Pancreas (tissue), 10 donors: ENCODE measurements at regions not wholly inside any gene's neighbourhood (a gene's known extent, or its start where the extent isn't known, plus 50 kb on each side); places are given as distances from the start of the nearest gene placed in this dataset.

Experiments
- ATAC-seq, 4 donors: fragments of 200-7000 bp; cut with Tn5 transposase; one replicate each; pipeline versions ENCODE4 v1.8.0 to v1.9.1; 2020; ENCODE audit warnings: mild to moderate bottlenecking in 4 of 4, moderate library complexity in 4 of 4
- DNase-seq, 6 donors: peaks; one replicate each; pipeline ENCODE4 v3.0.0-alpha.2; 2020
- FAIRE-seq: peaks from 2 replicates; lab custom pipeline; 2012; peaks lifted over from hg19 to GRCh38; lab: Jason Lieb, UNC
- H3K27ac ChIP-seq, 4 donors: fragments of 200-600 bp; sonication (generic); 1 replicate in 3 of 4; 2 replicates in 1 of 4; pipeline versions ENCODE4 v1.5.0 to v1.8.0; 2020
- H3K27me3 ChIP-seq, 4 donors: fragments of 200-600 bp; one replicate each; pipeline ENCODE4 v1.8.0; 2021
- H3K36me3 ChIP-seq, 3 donors: fragments of 200-600 bp; sonication (generic) in 1 of 3; one replicate each; pipeline versions ENCODE4 v1.5.0 to v1.8.0; 2020 to 2021
- H3K4me1 ChIP-seq, 3 donors: fragments of 200-600 bp; one replicate each; pipeline ENCODE4 v1.8.0; 2021
- H3K4me3 ChIP-seq, 4 donors: fragments of 200-600 bp; sonication (generic) in 2 of 4; one replicate each; pipeline versions ENCODE4 v1.5.0 to v1.8.0; 2020 to 2021
- H3K9me3 ChIP-seq, 4 donors: fragments of 200-600 bp; one replicate each; pipeline ENCODE4 v1.8.0; 2021
- CTCF ChIP-seq, 4 donors: fragments of 200-600 bp; sonication (generic) in 3 of 4; IDR thresholded peaks; one replicate each; pipeline versions ENCODE4 v1.5.0 to v1.8.0; 2021; ENCODE audit warnings: antibody characterized with exemption in 4 of 4
- WGBS, 2 donors: extraction: QIAGEN DNeasy Blood & Tissue Kit; methylation state at CpG; one replicate each; pipeline ENCODE4 v1.1.7; 2013; 5-methylcytosine and 5-hydroxymethylcytosine counted together
- intact Hi-C, 3 donors: fragments of 100-400 bp; cut with DNase I; formaldehyde crosslinking; loops; one replicate each; pipeline versions ENCODE4 v1.11.1 to v1.14.2; 2022
- donor health status: healthy with polysubstance abuse.
- donor health status: DM: no; HTN: no; CAD: no; lungs with moderate emphysema.
- donor health status: DM: no; HTN: no; CAD: no.
- donor health status: control.
- donor health status: control.
- donor health status: Bipolar disorder and iron deficiency.
- donor health status: DM: yes; HTN: yes; CAD: no.
- donor health status: DM: no; HTN: no; CAD: no.
- donor health status: DM: no; HTN: no; CAD: no.
- donor health status: DM: yes; HTN: yes; CAD: no.

DNA sequence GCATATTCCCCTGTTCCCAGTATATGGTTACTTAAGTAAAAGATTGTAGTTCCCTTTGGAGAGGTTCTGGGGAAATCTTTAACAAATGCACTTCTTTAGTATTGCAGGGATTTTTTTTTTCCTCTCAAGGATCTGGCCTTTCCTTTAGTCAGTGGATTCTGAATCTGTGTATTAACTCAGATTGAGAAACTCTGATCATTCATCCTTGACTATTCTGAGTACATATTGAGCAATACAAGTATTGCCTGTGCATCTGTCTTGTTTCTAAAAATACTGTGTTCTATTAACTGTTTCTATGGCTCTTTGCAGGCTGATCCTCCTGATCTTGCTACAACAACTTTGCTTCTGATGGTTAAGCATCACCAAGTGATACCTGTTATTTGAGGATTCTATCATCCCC, 67.8 kb upstream of the FGGY start:
- intact Hi-C loops = no loop called here
- DNase-seq (no peak), FAIRE-seq (no peak), ATAC-seq (peak in 3 of 4 donors; percentile 24 to 65 (median 61))
- no peaks in the 10 kb centered on the region for H3K36me3 ChIP-seq
- no peak for TF ChIP-seq CTCF (IDR thresholded peaks at IDR 0.05)
- peaks cover 4 to 7% (median 4%) of the 10 kb centered on the region in 3 donors for H3K4me1 ChIP-seq
- H3K27ac ChIP-seq = no peak overlapping the region
- H3K27me3 ChIP-seq = no peaks in the 10 kb centered on the region
- H3K9me3 ChIP-seq = no peaks in the 10 kb centered on the region
- no peak overlapping the region for H3K4me3 ChIP-seq

GRCh38 chr1:59230622-59231021, 66.3 kb upstream of the FGGY start:
- ATAC-seq = no peak
- intact Hi-C loops = no loop called here
- Histone ChIP-seq H3K9me3 (no peaks in the 10 kb centered on the region), H3K27me3 (no peaks in the 10 kb centered on the region), H3K36me3 (no peaks in the 10 kb centered on the region), H3K27ac (no peak overlapping the region), H3K4me3 (no peak overlapping the region), H3K4me1 (peaks cover 4 to 7% (median 4%) of the 10 kb centered on the region in 3 donors)
- WGBS, 2 donors = 65 to 69% methylated on average over 2 of the region's 2 CpGs
- no peak for DNase-seq
- TF ChIP-seq CTCF (IDR thresholded peaks at IDR 0.05) = no peak
- FAIRE-seq = no peak

- ATAC-seq = peak; percentile 75 to 94 (median 88)
- 25 to 40% methylated on average over 6 of the region's 6 CpGs for WGBS, 2 donors
- no peak for TF ChIP-seq CTCF (IDR thresholded peaks at IDR 0.05)
- peak; percentile 48 to 70 (median 64) for DNase-seq
- H3K27me3 ChIP-seq = no peaks in the 10 kb centered on the region
- FAIRE-seq = no peak
- H3K4me3 ChIP-seq = no peak overlapping the region
- intact Hi-C loops = no loop called here
- peaks cover 4 to 7% (median 4%) of the 10 kb centered on the region in 3 donors for H3K4me1 ChIP-seq
- no peaks in the 10 kb centered on the region for H3K36me3 ChIP-seq
- H3K27ac ChIP-seq = no peak overlapping the region
- no peaks in the 10 kb centered on the region for H3K9me3 ChIP-seq
Observed at GRCh38 chr1:59232216-59232615, 64.7 kb upstream of the FGGY start.

GRCh38 chr1:59233444-59233843, 63.5 kb upstream of the FGGY start:
- 77 to 78% methylated on average over 1 of the region's 1 CpG for WGBS, 2 donors

More at GRCh38 chr1:59233444-59233843, 63.5 kb upstream of the FGGY start:
- H3K9me3 ChIP-seq = no peaks in the 10 kb centered on the region
- no peak for DNase-seq
- H3K36me3 ChIP-seq = no peaks in the 10 kb centered on the region
- no peak for FAIRE-seq
- intact Hi-C loops = no loop called here
- TF ChIP-seq CTCF (IDR thresholded peaks at IDR 0.05) = no peak
- peaks cover 4 to 7% (median 4%) of the 10 kb centered on the region in 3 donors for H3K4me1 ChIP-seq
- no peak overlapping the region for H3K27ac ChIP-seq
- no peak overlapping the region for H3K4me3 ChIP-seq
- H3K27me3 ChIP-seq = no peaks in the 10 kb centered on the region
- no peak for ATAC-seq
